SH-SY5Y (cell line): ENCODE measurements at regions not wholly inside any gene's neighbourhood (a gene's known extent, or its start where the extent isn't known, plus 50 kb on each side); places are given as distances from the start of the nearest gene placed in this dataset.

ENCODE experiments used
- GATA2 ChIP-seq: IDR thresholded peaks from 2 replicates; pipeline ENCODE4 v1.6.1; 2011; ENCODE audit warnings: mild to moderate bottlenecking, low read depth, low read length
- GATA3 ChIP-seq: IDR thresholded peaks from 2 replicates; pipeline ENCODE4 v1.6.1; 2011; ENCODE audit warnings: low read depth, mild to moderate bottlenecking, low read length, moderate library complexity

GRCh38 chr4:8796096-8796495 lies 75.5 kb downstream of the HMX1 start:
- TF ChIP-seq GATA3 (no peak), GATA2 (no peak)

GRCh38 chr4:8795140-8795539 lies 76.5 kb downstream of the HMX1 start:
- no peak for TF ChIP-seq GATA2
- no peak for TF ChIP-seq GATA3

- TF ChIP-seq GATA2 (no peak), GATA3 (no peak)
These were observed 77.1 kb downstream of the HMX1 start for GRCh38 chr4:8794491-8794890.

GRCh38 chr4:8793571-8794160 lies 78.0 kb downstream of the HMX1 start:
- TF ChIP-seq GATA2, result no peak
- no peak for TF ChIP-seq GATA3

GRCh38 chr4:8792491-8792890 lies 79.1 kb downstream of the HMX1 start:
- TF ChIP-seq GATA3 (no peak), GATA2 (no peak)

- no peak for TF ChIP-seq GATA3
- TF ChIP-seq GATA2, result no peak
These were observed 80.0 kb downstream of the HMX1 start for GRCh38 chr4:8791609-8792008.

GRCh38 chr4:8790749-8791148 lies 80.9 kb downstream of the HMX1 start:
- TF ChIP-seq GATA2 (no peak), GATA3 (no peak)

GRCh38 chr4:8788174-8788573 lies 83.5 kb downstream of the HMX1 start:
- TF ChIP-seq GATA2 (no peak), GATA3 (no peak)

- no peak for TF ChIP-seq GATA3
- TF ChIP-seq GATA2, result no peak
These were observed 85.5 kb downstream of the HMX1 start for GRCh38 chr4:8786166-8786565.

- TF ChIP-seq GATA3, result no peak
- TF ChIP-seq GATA2, result no peak
These were observed 85.9 kb downstream of the HMX1 start for GRCh38 chr4:8785656-8786142.

- no peak for TF ChIP-seq GATA3
- TF ChIP-seq GATA2, result no peak
These were observed 87.9 kb downstream of the HMX1 start for GRCh38 chr4:8783736-8784135.

- TF ChIP-seq GATA3 (no peak), GATA2 (no peak)
These were observed 89.5 kb downstream of the HMX1 start for GRCh38 chr4:8782135-8782534.

GRCh38 chr4:8781641-8782040 lies 90.0 kb downstream of the HMX1 start:
- TF ChIP-seq GATA2 (no peak), GATA3 (no peak)

- TF ChIP-seq GATA3 (no peak), GATA2 (no peak)
These were observed 90.9 kb downstream of the HMX1 start for GRCh38 chr4:8780596-8781368.

- TF ChIP-seq GATA2 (no peak), GATA3 (no peak)
These were observed 91.6 kb downstream of the HMX1 start for GRCh38 chr4:8780086-8780485.

- TF ChIP-seq GATA3 (no peak), GATA2 (no peak)
These were observed 92.1 kb downstream of the HMX1 start for GRCh38 chr4:8779490-8779932.
